ENCODE measurements at regions not wholly inside any gene's neighbourhood (a gene's known extent, or its start where the extent isn't known, plus 50 kb on each side); places are given as distances from the start of the nearest gene placed in this dataset.

DNA sequence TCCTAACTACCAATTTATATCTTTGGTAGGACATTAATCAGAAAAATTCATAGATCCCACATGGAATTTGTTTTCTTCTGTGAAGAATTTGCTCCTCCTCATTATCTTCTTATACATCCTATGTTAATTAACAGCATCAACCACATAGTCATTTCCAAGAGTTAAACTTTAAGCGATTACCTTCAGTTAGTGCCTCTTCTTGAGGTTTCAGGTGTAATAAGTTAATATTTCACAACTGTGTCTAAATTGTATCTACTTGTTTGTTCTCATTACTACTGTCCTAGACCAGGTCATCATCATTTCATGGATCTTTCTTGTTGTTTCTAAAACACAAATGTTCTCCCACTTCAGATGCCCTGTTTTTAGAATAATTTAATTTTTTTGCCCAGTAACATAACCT, 457.9 kb downstream of the FAT4 start:
- Histone ChIP-seq H3K27me3 (ENCODE audit: low read length) (no peaks in the 10 kb centered on the region), H3K4me1 (ENCODE audit: low read length) (no peaks in the 10 kb centered on the region), H3K4me3 (ENCODE audit: low read length) (no peak overlapping the region), H3K36me3 (ENCODE audit: insufficient read depth, low read length) (no peaks in the 10 kb centered on the region), H2AFZ (ENCODE audit: low read length) (no peak overlapping the region), H3K9me2 (replicated peaks; ENCODE audit: insufficient read depth, low read length) (no peaks in the 10 kb centered on the region), H3K27ac (ENCODE audit: low read length) (no peak overlapping the region), H3K79me2 (ENCODE audit: low read length) (no peaks in the 10 kb centered on the region), H3K4me2 (ENCODE audit: low read depth, low read length, poor library complexity, severe bottlenecking) (no peak overlapping the region), H3K9me3 (ENCODE audit: low read length) (peaks cover 5% of the 10 kb centered on the region), H3K9ac (ENCODE audit: low read length) (no peak overlapping the region), H4K20me1 (ENCODE audit: insufficient read depth, low read depth, low read length) (no peaks in the 10 kb centered on the region)
- DNase-seq, result no peak

DNA sequence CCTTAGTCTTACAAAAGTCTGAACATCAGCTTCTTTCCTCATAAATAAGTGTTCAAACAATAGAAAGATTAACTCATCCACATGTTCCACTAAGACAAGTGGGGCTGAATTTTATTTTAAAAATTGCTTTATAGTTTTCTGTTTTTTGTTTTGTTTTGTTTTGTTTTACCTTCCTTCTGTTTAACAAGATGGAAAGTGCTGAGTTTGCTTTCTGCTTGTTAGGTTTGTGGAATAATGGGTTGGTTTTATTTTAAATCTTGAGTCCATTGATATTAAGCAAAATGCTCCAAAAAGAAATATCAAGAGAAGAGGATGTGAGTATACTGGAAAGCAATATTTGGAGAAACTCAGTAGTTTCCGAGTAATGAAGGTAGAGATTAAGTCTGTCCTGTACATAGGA, 458.7 kb downstream of the FAT4 start:
- no peaks in the 10 kb centered on the region for H3K4me1 ChIP-seq (ENCODE audit: low read length)
- H3K27me3 ChIP-seq (ENCODE audit: low read length), result no peaks in the 10 kb centered on the region

DNA sequence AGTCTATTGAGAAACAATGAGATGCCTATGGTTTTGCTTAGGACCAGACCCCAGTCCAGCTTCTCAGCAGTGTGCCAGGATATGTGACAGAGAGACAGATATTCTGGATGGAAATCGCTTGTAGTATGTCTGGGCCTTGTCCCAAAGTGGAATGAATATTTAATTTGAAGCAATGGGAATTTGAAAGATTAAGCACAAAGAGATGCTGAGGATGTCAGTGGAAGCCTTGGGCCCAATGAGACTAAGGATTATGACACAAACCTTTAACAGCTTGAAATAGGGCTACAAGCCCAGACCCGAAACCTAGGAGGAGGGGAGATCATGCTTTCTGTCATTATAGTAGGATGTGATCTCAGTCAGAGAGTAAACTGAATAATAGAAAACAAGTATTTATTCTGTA, 459.2 kb downstream of the FAT4 start:
- Histone ChIP-seq H3K27ac (ENCODE audit: low read length) (no peak overlapping the region), H3K36me3 (ENCODE audit: insufficient read depth, low read length) (no peaks in the 10 kb centered on the region), H3K27me3 (ENCODE audit: low read length) (no peaks in the 10 kb centered on the region), H2AFZ (ENCODE audit: low read length) (no peak overlapping the region), H3K9me3 (ENCODE audit: low read length) (peaks cover 5% of the 10 kb centered on the region), H3K4me2 (ENCODE audit: low read depth, low read length, poor library complexity, severe bottlenecking) (no peak overlapping the region), H3K4me3 (ENCODE audit: low read length) (no peak overlapping the region), H3K79me2 (ENCODE audit: low read length) (no peaks in the 10 kb centered on the region), H3K9ac (ENCODE audit: low read length) (no peak overlapping the region), H3K9me2 (replicated peaks; ENCODE audit: insufficient read depth, low read length) (no peaks in the 10 kb centered on the region), H3K4me1 (ENCODE audit: low read length) (no peaks in the 10 kb centered on the region), H4K20me1 (ENCODE audit: insufficient read depth, low read depth, low read length) (no peaks in the 10 kb centered on the region)
- no peak for DNase-seq

More for the DNA sequence above, 458.7 kb downstream of the FAT4 start:
- Histone ChIP-seq H3K9ac (ENCODE audit: low read length) (no peak overlapping the region), H2AFZ (ENCODE audit: low read length) (no peak overlapping the region), H3K9me2 (replicated peaks; ENCODE audit: insufficient read depth, low read length) (no peaks in the 10 kb centered on the region), H3K9me3 (ENCODE audit: low read length) (peaks cover 5% of the 10 kb centered on the region), H3K36me3 (ENCODE audit: insufficient read depth, low read length) (no peaks in the 10 kb centered on the region), H4K20me1 (ENCODE audit: insufficient read depth, low read depth, low read length) (no peaks in the 10 kb centered on the region), H3K4me2 (ENCODE audit: low read depth, low read length, poor library complexity, severe bottlenecking) (no peak overlapping the region), H3K27ac (ENCODE audit: low read length) (no peak overlapping the region), H3K4me3 (ENCODE audit: low read length) (no peak overlapping the region), H3K79me2 (ENCODE audit: low read length) (no peaks in the 10 kb centered on the region)
- DNase-seq, result no peak

DNA sequence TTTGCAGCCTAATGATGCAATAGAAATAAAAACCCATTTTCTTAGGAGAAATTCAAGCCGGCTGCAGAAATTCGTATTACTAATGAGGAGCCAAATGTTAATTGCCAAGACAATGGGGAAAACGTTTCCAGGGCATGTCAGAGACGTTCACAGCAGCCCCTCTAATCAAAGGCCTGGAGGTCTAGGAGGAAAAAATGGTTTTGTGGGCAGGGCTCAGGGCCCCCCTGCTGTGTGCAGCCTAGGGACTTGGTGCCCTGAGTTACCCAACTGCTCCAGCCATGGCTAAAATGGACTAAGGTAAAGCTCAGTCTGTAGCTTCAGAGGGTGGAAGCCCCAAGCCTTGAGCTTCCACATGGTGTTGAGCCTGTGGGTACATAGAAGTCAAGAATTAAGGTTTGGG, 461.4 kb downstream of the FAT4 start:
- H3K4me3 ChIP-seq (ENCODE audit: low read length), result no peak overlapping the region
- H3K27ac ChIP-seq (ENCODE audit: low read length), result no peak overlapping the region
- H3K79me2 ChIP-seq (ENCODE audit: low read length), result no peaks in the 10 kb centered on the region
- H3K4me2 ChIP-seq (ENCODE audit: low read depth, low read length, poor library complexity, severe bottlenecking), result no peak overlapping the region
- H3K36me3 ChIP-seq (ENCODE audit: insufficient read depth, low read length), result no peaks in the 10 kb centered on the region
- H3K9me3 ChIP-seq (ENCODE audit: low read length), result peaks cover 5% of the 10 kb centered on the region; the same call in 1 of the 2 replicates
- H3K27me3 ChIP-seq (ENCODE audit: low read length), result no peaks in the 10 kb centered on the region
- H2AFZ ChIP-seq (ENCODE audit: low read length), result no peak overlapping the region
- H4K20me1 ChIP-seq (ENCODE audit: insufficient read depth, low read depth, low read length), result no peaks in the 10 kb centered on the region
- no peak for DNase-seq
- no peaks in the 10 kb centered on the region for H3K4me1 ChIP-seq (ENCODE audit: low read length)
- no peak overlapping the region for H3K9ac ChIP-seq (ENCODE audit: low read length)
- no peaks in the 10 kb centered on the region for H3K9me2 ChIP-seq (replicated peaks; ENCODE audit: insufficient read depth, low read length)

DNA sequence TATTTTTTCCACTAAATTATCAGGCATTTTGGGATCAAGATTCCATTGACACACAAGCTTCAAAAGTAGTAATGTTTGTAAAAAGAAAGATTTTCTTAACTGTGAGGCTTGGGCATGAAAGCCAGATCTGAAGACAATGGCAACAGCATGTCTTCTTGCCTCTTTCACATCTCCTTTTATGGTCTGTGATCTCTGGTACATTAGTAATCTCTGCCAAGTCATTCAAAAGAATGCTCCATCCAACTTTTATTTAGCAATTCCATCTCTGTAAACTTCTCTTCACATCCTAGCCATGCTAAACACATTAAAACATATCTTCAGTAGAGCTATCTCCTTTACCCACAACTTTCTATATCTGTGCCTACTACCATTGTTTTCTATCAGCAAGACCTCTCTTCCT, 465.4 kb downstream of the FAT4 start:
- Histone ChIP-seq H3K9me2 (replicated peaks; ENCODE audit: insufficient read depth, low read length) (no peaks in the 10 kb centered on the region), H3K4me3 (ENCODE audit: low read length) (no peak overlapping the region), H3K27ac (ENCODE audit: low read length) (no peak overlapping the region), H3K36me3 (ENCODE audit: insufficient read depth, low read length) (no peaks in the 10 kb centered on the region), H3K27me3 (ENCODE audit: low read length) (no peaks in the 10 kb centered on the region), H3K79me2 (ENCODE audit: low read length) (no peaks in the 10 kb centered on the region), H3K9ac (ENCODE audit: low read length) (no peak overlapping the region), H3K9me3 (ENCODE audit: low read length) (peaks cover 6% of the 10 kb centered on the region; the same call in 1 of the 2 replicates), H2AFZ (ENCODE audit: low read length) (no peak overlapping the region), H4K20me1 (ENCODE audit: insufficient read depth, low read depth, low read length) (no peaks in the 10 kb centered on the region), H3K4me2 (ENCODE audit: low read depth, low read length, poor library complexity, severe bottlenecking) (no peak overlapping the region), H3K4me1 (ENCODE audit: low read length) (no peaks in the 10 kb centered on the region)
- DNase-seq, result no peak

DNA sequence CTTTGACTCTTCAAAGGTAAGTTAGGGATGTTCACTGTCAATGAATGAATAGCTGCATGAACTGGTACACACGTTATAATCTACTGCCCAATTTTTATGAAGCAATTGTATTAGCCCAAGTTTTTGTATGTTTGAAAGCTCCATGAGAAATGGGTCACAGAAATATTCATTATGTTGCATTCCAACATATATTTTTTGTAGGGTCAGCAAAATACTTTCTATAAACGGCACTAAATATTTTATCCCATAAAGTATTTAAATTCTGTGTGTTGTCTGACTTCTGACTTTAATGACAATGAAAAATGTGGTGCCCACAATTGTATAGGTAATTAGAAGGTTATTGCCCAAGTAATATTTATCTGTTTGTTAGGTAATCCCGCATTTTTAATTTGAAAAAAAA, 466.0 kb downstream of the FAT4 start:
- Histone ChIP-seq H3K4me1 (ENCODE audit: low read length) (no peaks in the 10 kb centered on the region), H3K4me2 (ENCODE audit: low read depth, low read length, poor library complexity, severe bottlenecking) (no peak overlapping the region), H3K9me3 (ENCODE audit: low read length) (peaks cover 6% of the 10 kb centered on the region; the same call in 1 of the 2 replicates), H3K4me3 (ENCODE audit: low read length) (no peak overlapping the region), H3K79me2 (ENCODE audit: low read length) (no peaks in the 10 kb centered on the region), H4K20me1 (ENCODE audit: insufficient read depth, low read depth, low read length) (no peaks in the 10 kb centered on the region), H3K9ac (ENCODE audit: low read length) (no peak overlapping the region), H3K27ac (ENCODE audit: low read length) (no peak overlapping the region), H3K9me2 (replicated peaks; ENCODE audit: insufficient read depth, low read length) (no peaks in the 10 kb centered on the region), H3K27me3 (ENCODE audit: low read length) (no peaks in the 10 kb centered on the region), H3K36me3 (ENCODE audit: insufficient read depth, low read length) (no peaks in the 10 kb centered on the region), H2AFZ (ENCODE audit: low read length) (no peak overlapping the region)
- no peak for DNase-seq

DNA sequence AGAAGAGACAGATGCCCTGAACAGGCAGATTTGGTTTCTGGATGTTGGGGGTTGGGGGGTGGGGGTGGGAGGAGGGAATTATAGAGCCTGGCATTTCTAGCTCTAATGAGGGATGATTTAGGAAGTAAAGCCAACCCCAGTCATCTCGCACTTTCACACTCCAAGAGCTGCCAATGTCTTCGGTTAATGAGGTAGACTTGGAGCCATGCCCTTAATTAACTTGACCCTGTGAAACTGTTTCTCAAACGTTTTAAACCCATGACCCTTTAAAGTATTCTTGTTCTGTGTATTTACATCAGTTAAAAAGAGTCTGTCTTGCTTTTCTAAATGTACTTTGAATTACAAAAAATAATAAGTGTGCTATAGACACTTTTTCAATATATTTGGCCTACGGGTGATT, 466.9 kb downstream of the FAT4 start:
- DNase-seq, result no peak
- Histone ChIP-seq H3K9ac (ENCODE audit: low read length) (no peak overlapping the region), H3K36me3 (ENCODE audit: insufficient read depth, low read length) (no peaks in the 10 kb centered on the region), H3K4me2 (ENCODE audit: low read depth, low read length, poor library complexity, severe bottlenecking) (no peak overlapping the region), H4K20me1 (ENCODE audit: insufficient read depth, low read depth, low read length) (no peaks in the 10 kb centered on the region), H3K27ac (ENCODE audit: low read length) (no peak overlapping the region), H3K4me3 (ENCODE audit: low read length) (no peak overlapping the region), H3K79me2 (ENCODE audit: low read length) (no peaks in the 10 kb centered on the region), H3K27me3 (ENCODE audit: low read length) (no peaks in the 10 kb centered on the region), H3K9me3 (ENCODE audit: low read length) (peaks cover 6% of the 10 kb centered on the region; the same call in 1 of the 2 replicates), H2AFZ (ENCODE audit: low read length) (no peak overlapping the region), H3K9me2 (replicated peaks; ENCODE audit: insufficient read depth, low read length) (no peaks in the 10 kb centered on the region), H3K4me1 (ENCODE audit: low read length) (no peaks in the 10 kb centered on the region)

DNA sequence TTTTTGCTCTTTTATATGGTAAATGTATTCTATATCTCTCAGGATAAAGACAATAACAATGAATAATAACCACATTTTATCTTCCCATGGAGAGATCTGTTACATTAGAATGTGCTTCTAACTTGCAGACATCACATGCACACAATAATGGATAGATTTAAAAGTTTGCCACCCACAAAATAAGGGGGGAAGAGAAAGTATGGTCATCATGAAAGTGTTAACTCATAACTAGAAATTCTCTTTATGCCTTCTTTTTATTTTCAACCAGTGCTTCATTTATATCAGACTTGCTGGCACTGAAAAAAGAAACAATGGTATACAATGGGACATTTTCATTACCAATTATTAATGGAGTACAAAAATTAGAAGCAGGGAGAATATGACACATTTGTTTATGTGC, 470.0 kb downstream of the FAT4 start:
- H3K27ac ChIP-seq (ENCODE audit: low read length), result no peak overlapping the region
- no peak overlapping the region for H3K4me3 ChIP-seq (ENCODE audit: low read length)
- H3K4me2 ChIP-seq (ENCODE audit: low read depth, low read length, poor library complexity, severe bottlenecking), result no peak overlapping the region
- no peak for DNase-seq
- H3K9ac ChIP-seq (ENCODE audit: low read length), result no peak overlapping the region
- H3K79me2 ChIP-seq (ENCODE audit: low read length), result no peaks in the 10 kb centered on the region
- H3K9me3 ChIP-seq (ENCODE audit: low read length), result peaks cover 9% of the 10 kb centered on the region; the same call in 1 of the 2 replicates
- no peaks in the 10 kb centered on the region for H3K27me3 ChIP-seq (ENCODE audit: low read length)
- no peaks in the 10 kb centered on the region for H3K4me1 ChIP-seq (ENCODE audit: low read length)
- H2AFZ ChIP-seq (ENCODE audit: low read length), result no peak overlapping the region
- no peaks in the 10 kb centered on the region for H3K36me3 ChIP-seq (ENCODE audit: insufficient read depth, low read length)
- H4K20me1 ChIP-seq (ENCODE audit: insufficient read depth, low read depth, low read length), result no peaks in the 10 kb centered on the region
- H3K9me2 ChIP-seq (replicated peaks; ENCODE audit: insufficient read depth, low read length), result no peaks in the 10 kb centered on the region

DNA sequence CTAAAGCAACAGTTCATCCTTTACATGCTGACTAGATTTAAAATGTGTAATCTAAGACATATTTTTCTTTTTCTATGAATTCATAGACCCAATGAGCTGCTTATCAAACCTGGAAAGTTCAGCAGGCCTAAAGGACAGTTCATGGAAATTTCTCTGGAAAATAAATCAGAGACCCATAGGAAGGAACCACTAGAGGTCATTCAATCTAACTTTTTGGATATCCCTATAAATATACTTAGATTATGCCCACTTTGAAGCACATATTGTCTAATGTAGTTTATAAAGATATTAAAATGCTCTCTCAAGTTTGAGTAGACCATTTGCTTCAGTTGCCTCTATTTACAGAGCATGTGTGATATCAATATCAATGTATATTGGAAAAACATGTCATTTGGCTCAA, 473.0 kb downstream of the FAT4 start:
- Histone ChIP-seq H3K27me3 (ENCODE audit: low read length) (no peaks in the 10 kb centered on the region), H4K20me1 (ENCODE audit: insufficient read depth, low read depth, low read length) (no peaks in the 10 kb centered on the region), H3K79me2 (ENCODE audit: low read length) (no peaks in the 10 kb centered on the region)

More for the DNA sequence above, 473.0 kb downstream of the FAT4 start:
- Histone ChIP-seq H2AFZ (ENCODE audit: low read length) (no peak overlapping the region), H3K4me2 (ENCODE audit: low read depth, low read length, poor library complexity, severe bottlenecking) (no peak overlapping the region), H3K4me3 (ENCODE audit: low read length) (no peak overlapping the region), H3K9me2 (replicated peaks; ENCODE audit: insufficient read depth, low read length) (no peaks in the 10 kb centered on the region), H3K36me3 (ENCODE audit: insufficient read depth, low read length) (no peaks in the 10 kb centered on the region), H3K27ac (ENCODE audit: low read length) (no peak overlapping the region), H3K9me3 (ENCODE audit: low read length) (peaks cover 9% of the 10 kb centered on the region; the same call in 1 of the 2 replicates), H3K9ac (ENCODE audit: low read length) (no peak overlapping the region), H3K4me1 (ENCODE audit: low read length) (no peaks in the 10 kb centered on the region)
- no peak for DNase-seq

Data from Karpas-422 (cell line).